HCT116 (cell line): ENCODE measurements at regions not wholly inside any gene's neighbourhood (a gene's known extent, or its start where the extent isn't known, plus 50 kb on each side); places are given as distances from the start of the nearest gene placed in this dataset.

Experiments used
- ATAC-seq: fragments of 200-7000 bp; cut with Tn5 transposase; 2 replicates; pipeline ENCODE4 v1.9.1; 2020; ENCODE audit warnings: mild to moderate bottlenecking, moderate library complexity
- BruUV-seq: library from RNA; stranded (reverse); fragments of 400-500 nt; replicated peaks from 2 replicates; lab custom pipeline; 2021; lab: Mats Ljungman, UMichigan
- CTCF ChIA-PET: fragments of 300-600 bp; sonication (Branson Sonifier 250); formaldehyde crosslinking; loops from one replicate; lab custom pipeline; 2021; ENCODE audit warnings: antibody characterized with exemption; lab: Charles Lee
- POLR2A ChIA-PET: fragments of 300-600, 350-600 bp; sonication (Branson Sonifier 250); formaldehyde crosslinking; loops from one replicate; lab custom pipeline; 2021; ENCODE audit warnings: antibody characterized with exemption; lab: Charles Lee
- RAD21 ChIA-PET, 2 experiments: fragments of 300-600 bp; sonication (Branson Sonifier 250); formaldehyde crosslinking; loops; one replicate each; lab custom pipeline; 2023; ENCODE audit warnings: low total read pairs in 2 of 2; ENCODE audit not compliant: uncharacterized antibody in 2 of 2, unreplicated experiment in 2 of 2, low non-redundant PET in 1 of 2; lab: Charles Lee
- DNase-seq: peaks from one replicate; pipeline ENCODE4 v3.0.0-alpha.2; 2010; ENCODE audit warnings: low read depth, low spot score
- H2AFZ ChIP-seq: fragments of 200-600 bp; shearing (Covaris generic), sonication (generic); 2 replicates; pipeline ENCODE4 v1.6.1; 2017; ENCODE audit warnings: low read depth, mixed run types, mixed read lengths, antibody characterized with exemption, low read length; ENCODE audit not compliant: poor library complexity, severe bottlenecking
- H3K27ac ChIP-seq: 2 replicates; pipeline ENCODE4 v1.5.1; 2012; ENCODE audit warnings: low read depth, low read length
- H3K27me3 ChIP-seq: fragments of 200-600 bp; sonication (generic); 2 replicates; pipeline ENCODE4 v1.6.1; 2016; ENCODE audit warnings: mixed run types, low read length, mixed read lengths; ENCODE audit not compliant: insufficient read depth
- H3K36me3 ChIP-seq, 2 experiments: fragments of 200-500 bp in 1 of 2; fragments of 200-600 bp in 1 of 2; sonication (Bioruptor generic) in 1 of 2; sonication (generic) in 1 of 2; 2 replicates each; pipeline versions ENCODE4 v1.5.1 to v1.6.1; 2014 to 2016; ENCODE audit warnings: low read length in 2 of 2, inconsistent platforms in 1 of 2, mixed read lengths in 1 of 2, mixed run types in 1 of 2; ENCODE audit not compliant: insufficient read depth in 2 of 2, control insufficient read depth in 1 of 2
- H3K4me1 ChIP-seq, 2 experiments: fragments of 200-600 bp in 1 of 2; sonication (generic) in 1 of 2; 2 replicates each; pipeline versions ENCODE4 v1.5.1 to v1.6.1; 2012 to 2017; ENCODE audit warnings: low read length in 2 of 2, inconsistent platforms in 1 of 2, mild to moderate bottlenecking in 1 of 2, mixed read lengths in 1 of 2, mixed run types in 1 of 2, moderate library complexity in 1 of 2; ENCODE audit not compliant: insufficient read depth in 2 of 2, control insufficient read depth in 1 of 2
- H3K4me2 ChIP-seq: fragments of 200-600 bp; sonication (generic); 2 replicates; pipeline ENCODE4 v1.6.1; 2017; ENCODE audit warnings: mixed run types, low read length, mixed read lengths
- H3K4me3 ChIP-seq, 2 experiments: fragments of 200-600 bp in 1 of 2; sonication (generic) in 1 of 2; replicated peaks in 1 of 2; 2 replicates each; pipeline ENCODE4 v1.5.1; 2011 to 2016; ENCODE audit warnings: low read length in 2 of 2, control low read depth in 1 of 2, low read depth in 1 of 2, mild to moderate bottlenecking in 1 of 2, mixed read lengths in 1 of 2, mixed run types in 1 of 2
- H3K79me2 ChIP-seq: fragments of 200-600 bp; sonication (generic); 2 replicates; pipeline ENCODE4 v1.6.1; 2017; ENCODE audit warnings: mild to moderate bottlenecking, mixed run types, low read length, moderate library complexity, mixed read lengths; ENCODE audit not compliant: insufficient read depth
- H3K9ac ChIP-seq: fragments of 200-600 bp; sonication (generic); 2 replicates; pipeline ENCODE4 v1.6.1; 2016; ENCODE audit warnings: low read length, mixed read lengths
- H3K9me2 ChIP-seq: fragments of 200-600 bp; sonication (generic), shearing (Covaris generic); 2 replicates; pipeline ENCODE4 v1.6.1; 2017; ENCODE audit warnings: mixed run types, mild to moderate bottlenecking, moderate library complexity; ENCODE audit not compliant: insufficient read depth
- H3K9me3 ChIP-seq, 2 experiments: fragments of 200-500 bp in 1 of 2; fragments of 200-600 bp in 1 of 2; sonication (Bioruptor generic) in 1 of 2; sonication (generic) in 1 of 2; 2 replicates each; pipeline ENCODE4 v1.6.1; 2014 to 2017; ENCODE audit warnings: low read length in 2 of 2, mixed read lengths in 2 of 2, inconsistent platforms in 1 of 2, low read depth in 1 of 2, mild to moderate bottlenecking in 1 of 2, mixed run types in 1 of 2, moderate library complexity in 1 of 2; ENCODE audit not compliant: control insufficient read depth in 1 of 2, insufficient read depth in 1 of 2
- H4K20me1 ChIP-seq: fragments of 200-600 bp; sonication (generic), shearing (Covaris generic); 2 replicates; pipeline ENCODE4 v1.6.1; 2017; ENCODE audit warnings: mixed run types, mild to moderate bottlenecking, moderate library complexity; ENCODE audit not compliant: insufficient read depth
- CBX3 ChIP-seq: IDR thresholded peaks from 2 replicates; pipeline ENCODE4 v1.6.1; 2012; ENCODE audit warnings: low read depth
- CEBPB ChIP-seq: IDR thresholded peaks from 2 replicates; pipeline ENCODE4 v1.6.1; 2012; ENCODE audit warnings: low read depth
- CTCF ChIP-seq, 3 experiments: fragments of 200-600 bp in 1 of 3; sonication (generic) in 1 of 3; IDR thresholded peaks in 2 of 3; conservative IDR thresholded peaks in 1 of 3; 2 replicates each; pipeline ENCODE4 v1.5.1; 2012 to 2017; ENCODE audit warnings: low read depth in 2 of 3, low read length in 2 of 3, antibody characterized with exemption in 1 of 3, borderline replicate concordance in 1 of 3, control low read depth in 1 of 3, mild to moderate bottlenecking in 1 of 3, mixed read lengths in 1 of 3, mixed run types in 1 of 3, moderate library complexity in 1 of 3; ENCODE audit not compliant: insufficient read depth in 1 of 3
- ELF1 ChIP-seq: IDR thresholded peaks from 2 replicates; pipeline ENCODE4 v1.6.1; 2012; ENCODE audit warnings: low read depth, borderline replicate concordance
- EZH2phosphoT487 ChIP-seq: fragments of 200-600 bp; IDR thresholded peaks from 2 replicates; pipeline ENCODE4 v1.6.1; 2018; ENCODE audit warnings: antibody characterized with exemption, borderline replicate concordance
- FOSL1 ChIP-seq: IDR thresholded peaks from 2 replicates; pipeline ENCODE4 v1.6.1; 2012; ENCODE audit warnings: low read depth
- JUND ChIP-seq: IDR thresholded peaks from 2 replicates; pipeline ENCODE4 v1.6.1; 2012
- POLR2AphosphoS5 ChIP-seq: IDR thresholded peaks from 2 replicates; pipeline ENCODE4 v1.6.1; 2011; ENCODE audit warnings: mild to moderate bottlenecking, low read depth, low read length, moderate library complexity
- REST ChIP-seq: IDR thresholded peaks from 2 replicates; pipeline ENCODE4 v1.6.1; 2012; ENCODE audit warnings: low read depth
- SIN3A ChIP-seq: IDR thresholded peaks from 2 replicates; pipeline ENCODE4 v1.6.1; 2012; ENCODE audit warnings: low read depth
- SP1 ChIP-seq: IDR thresholded peaks from 2 replicates; pipeline ENCODE4 v1.6.1; 2012; ENCODE audit warnings: low read depth
- TCF7L2 ChIP-seq: IDR thresholded peaks from 2 replicates; pipeline ENCODE4 v1.7.0; 2011; ENCODE audit warnings: borderline replicate concordance, inconsistent platforms; ENCODE audit not compliant: insufficient read depth, insufficient read length; ENCODE audit errors: extremely low read depth
- YY1 ChIP-seq: IDR thresholded peaks from 2 replicates; pipeline ENCODE4 v1.6.1; 2011; ENCODE audit warnings: low read length, low read depth, moderate library complexity, mild to moderate bottlenecking; ENCODE audit not compliant: insufficient replicate concordance; ENCODE audit errors: extremely low read depth
- ZFX ChIP-seq: fragments of 450-650 bp; IDR thresholded peaks from 2 replicates; pipeline ENCODE4 v1.6.1; 2017
- intact Hi-C: fragments of 100-400 bp; cut with micrococcal nuclease; formaldehyde crosslinking; loops from 2 replicates; pipeline ENCODE4 v1.10.0; 2022
- TF ChIP-seq, protein P1 (sequence below): IDR thresholded peaks from 2 replicates; pipeline ENCODE4 v1.6.1; 2011; ENCODE audit warnings: mild to moderate bottlenecking, low read length, moderate library complexity; ENCODE audit not compliant: insufficient replicate concordance; ENCODE audit errors: extremely low read depth
- TF ChIP-seq, protein P2 (sequence below): IDR thresholded peaks from 2 replicates; pipeline ENCODE4 v1.6.1; 2012

GRCh38 chr10:89869592-89870156 is 168.3 kb downstream of the KIF20B start:
- Histone ChIP-seq H3K27ac (no peak overlapping the region), H3K4me3 (no peak overlapping the region), H3K9me3 (no peaks in the 10 kb centered on the region), H3K36me3 (no peaks in the 10 kb centered on the region), H3K4me2 (no peak overlapping the region), H3K9ac (no peak overlapping the region), H4K20me1 (no peaks in the 10 kb centered on the region), H3K79me2 (no peaks in the 10 kb centered on the region), H3K4me1 (peaks cover 9 to 15% of the 10 kb centered on the region in 2 experiments; a peak in 3 of 4 replicates), H3K9me2 (no peaks in the 10 kb centered on the region), H2AFZ (no peak overlapping the region), H3K27me3 (no peaks in the 10 kb centered on the region)
- ChIA-PET RAD21 (no interaction called here), POLR2A (no interaction called here), CTCF (no interaction called here)
- BruUV-seq: no TSS peak
- TF ChIP-seq TCF7L2 (no peak), CEBPB (no peak), ZFX (no peak), YY1 (no peak), CTCF (IDR thresholded peaks at IDR 0.05 in 2 of 3, conservative IDR thresholded peaks at IDR 0.05 in 1 of 3; ENCODE audit: borderline replicate concordance in 1 of 3, insufficient read depth in 1 of 3, low read depth in 2 of 3, low read length in 2 of 3) (no peak), FOSL1 (no peak), SIN3A (no peak), CBX3 (no peak), EZH2phosphoT487 (no peak), POLR2AphosphoS5 (no peak), JUND (no peak), REST (no peak), ELF1 (no peak), SP1 (no peak)
- TF ChIP-seq, protein P1, sequence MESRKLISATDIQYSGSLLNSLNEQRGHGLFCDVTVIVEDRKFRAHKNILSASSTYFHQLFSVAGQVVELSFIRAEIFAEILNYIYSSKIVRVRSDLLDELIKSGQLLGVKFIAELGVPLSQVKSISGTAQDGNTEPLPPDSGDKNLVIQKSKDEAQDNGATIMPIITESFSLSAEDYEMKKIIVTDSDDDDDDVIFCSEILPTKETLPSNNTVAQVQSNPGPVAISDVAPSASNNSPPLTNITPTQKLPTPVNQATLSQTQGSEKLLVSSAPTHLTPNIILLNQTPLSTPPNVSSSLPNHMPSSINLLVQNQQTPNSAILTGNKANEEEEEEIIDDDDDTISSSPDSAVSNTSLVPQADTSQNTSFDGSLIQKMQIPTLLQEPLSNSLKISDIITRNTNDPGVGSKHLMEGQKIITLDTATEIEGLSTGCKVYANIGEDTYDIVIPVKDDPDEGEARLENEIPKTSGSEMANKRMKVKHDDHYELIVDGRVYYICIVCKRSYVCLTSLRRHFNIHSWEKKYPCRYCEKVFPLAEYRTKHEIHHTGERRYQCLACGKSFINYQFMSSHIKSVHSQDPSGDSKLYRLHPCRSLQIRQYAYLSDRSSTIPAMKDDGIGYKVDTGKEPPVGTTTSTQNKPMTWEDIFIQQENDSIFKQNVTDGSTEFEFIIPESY: no peak
- TF ChIP-seq, protein P2, sequence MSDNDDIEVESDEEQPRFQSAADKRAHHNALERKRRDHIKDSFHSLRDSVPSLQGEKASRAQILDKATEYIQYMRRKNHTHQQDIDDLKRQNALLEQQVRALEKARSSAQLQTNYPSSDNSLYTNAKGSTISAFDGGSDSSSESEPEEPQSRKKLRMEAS: no peak
- ATAC-seq (no peak), DNase-seq (no peak)
- intact Hi-C loops: no loop called here
